Cerebellar cortex (tissue), 1 donor: ENCODE measurements at regions not wholly inside any gene's neighbourhood (a gene's known extent, or its start where the extent isn't known, plus 50 kb on each side); places are given as distances from the start of the nearest gene placed in this dataset.
A peak's percentile ranks its signal among the peaks of the same experiment; 100 is the strongest.
"Not testable (repeated sequence)": the region's sequence is repeated elsewhere in the genome, so short reads cannot be mapped to it uniquely, and the experiment has no call there.

ENCODE experiments used
- DNase-seq: peaks from one replicate; pipeline ENCODE4 v3.0.0-alpha.2; 2015; ENCODE audit warnings: low spot score

GRCh38 chr6:104676679-104677078 lies 183.0 kb downstream of the HACE1 start:
- not testable (repeated sequence) for DNase-seq

- DNase-seq: not testable (repeated sequence)
Observed at GRCh38 chr6:104675161-104675560, 184.6 kb downstream of the HACE1 start.

- not testable (repeated sequence) for DNase-seq
Observed at GRCh38 chr6:104673078-104673477, 186.6 kb downstream of the HACE1 start.

- DNase-seq: not testable (repeated sequence)
Observed at GRCh38 chr6:104671591-104671891, 188.2 kb downstream of the HACE1 start.

GRCh38 chr6:104670834-104671590 lies 188.7 kb downstream of the HACE1 start:
- not testable (repeated sequence) for DNase-seq

GRCh38 chr6:104669483-104669882 lies 190.2 kb downstream of the HACE1 start:
- no peak for DNase-seq

GRCh38 chr6:104656235-104656634 lies 203.5 kb downstream of the HACE1 start:
- DNase-seq: no peak

- no peak for DNase-seq
Observed at GRCh38 chr6:104653781-104654180, 205.9 kb downstream of the HACE1 start.

GRCh38 chr6:104648347-104648746 lies 211.4 kb downstream of the HACE1 start:
- DNase-seq: no peak

- no peak for DNase-seq
Observed at GRCh38 chr6:104644848-104645247, 214.9 kb downstream of the HACE1 start.

GRCh38 chr6:104642871-104643270 lies 216.8 kb downstream of the HACE1 start:
- DNase-seq: peak; percentile 74

GRCh38 chr6:104640761-104641160 lies 219.0 kb downstream of the HACE1 start:
- DNase-seq: peak; percentile 87

GRCh38 chr6:104640150-104640700 lies 219.5 kb downstream of the HACE1 start:
- DNase-seq: no peak

GRCh38 chr6:104639668-104640067 lies 220.1 kb downstream of the HACE1 start:
- DNase-seq: no peak

- DNase-seq: peak; percentile 66
Observed at GRCh38 chr6:104638841-104639290, 220.9 kb downstream of the HACE1 start.

- no peak for DNase-seq
Observed at GRCh38 chr6:104633125-104633524, 226.6 kb downstream of the HACE1 start.

GRCh38 chr6:104632588-104632987 lies 227.1 kb downstream of the HACE1 start:
- no peak for DNase-seq

- DNase-seq: peak; percentile 64
Observed at GRCh38 chr6:104630955-104631354, 228.8 kb downstream of the HACE1 start.

- DNase-seq: no peak
Observed at GRCh38 chr6:104630522-104630921, 229.2 kb downstream of the HACE1 start.

- DNase-seq: no peak
Observed at GRCh38 chr6:104629826-104630225, 229.9 kb downstream of the HACE1 start.

GRCh38 chr6:104625536-104625935 lies 234.2 kb downstream of the HACE1 start:
- peak; percentile 91 for DNase-seq

GRCh38 chr6:104623052-104623690 lies 236.5 kb downstream of the HACE1 start:
- DNase-seq: no peak

GRCh38 chr6:104621396-104621795 lies 238.3 kb downstream of the HACE1 start:
- no peak for DNase-seq
